Stomach (tissue), 4 donors: ENCODE measurements at regions not wholly inside any gene's neighbourhood (a gene's known extent, or its start where the extent isn't known, plus 50 kb on each side); places are given as distances from the start of the nearest gene placed in this dataset.

ENCODE experiments used
- EP300 ChIP-seq: sonication (generic); formaldehyde crosslinking; IDR thresholded peaks from one replicate; pipeline ENCODE4 v1.6.1; 2017; ENCODE audit warnings: antibody characterized with exemption
- TF ChIP-seq, protein P1 (sequence below), 7 experiments: fragments of 450-650 bp in 4 of 7; fragments of 200-600 bp in 3 of 7; sonication (generic) in 3 of 7; IDR thresholded peaks; one replicate each; pipeline ENCODE4 v1.5.1; 2016 to 2019; ENCODE audit warnings: antibody characterized with exemption in 7 of 7, control low read depth in 2 of 7, mild to moderate bottlenecking in 1 of 7

DNA sequence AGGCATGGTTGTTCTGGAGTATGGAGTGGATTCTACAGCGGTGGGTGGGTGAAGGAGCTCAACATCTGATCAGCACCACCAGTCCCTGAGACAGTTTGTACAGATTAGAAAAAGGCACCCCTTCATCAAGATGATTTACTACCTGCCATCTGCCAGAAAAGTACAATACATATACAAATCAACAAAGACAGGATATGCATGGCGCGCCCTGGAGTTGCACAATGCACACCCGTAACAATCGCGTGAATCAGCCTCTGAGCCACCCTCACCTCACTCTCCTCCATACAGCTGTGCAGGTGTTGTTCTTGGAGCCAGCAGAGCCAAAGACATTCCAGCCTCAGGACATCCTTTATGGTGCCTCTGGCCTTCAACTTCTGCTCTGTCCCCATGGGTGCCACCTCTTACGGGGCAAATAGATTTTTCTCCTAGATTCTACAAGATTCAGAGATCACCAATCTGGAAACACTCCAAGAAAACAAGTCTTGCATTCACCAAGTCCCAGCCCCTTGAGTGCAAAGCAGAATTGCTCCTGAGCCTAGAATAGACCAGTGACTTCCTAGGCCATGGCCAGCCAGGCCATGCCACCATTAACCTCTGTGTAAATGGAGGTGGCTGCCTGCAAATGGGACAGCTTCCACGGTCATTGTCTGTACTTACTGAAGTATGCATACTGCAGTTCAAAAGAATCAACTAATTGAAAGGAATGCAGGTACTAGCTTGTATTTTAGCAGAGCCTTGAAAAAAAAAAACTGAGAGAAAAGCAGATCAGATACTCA lies 490.9 kb downstream of the SOX6 start:
- TF ChIP-seq, protein P1, sequence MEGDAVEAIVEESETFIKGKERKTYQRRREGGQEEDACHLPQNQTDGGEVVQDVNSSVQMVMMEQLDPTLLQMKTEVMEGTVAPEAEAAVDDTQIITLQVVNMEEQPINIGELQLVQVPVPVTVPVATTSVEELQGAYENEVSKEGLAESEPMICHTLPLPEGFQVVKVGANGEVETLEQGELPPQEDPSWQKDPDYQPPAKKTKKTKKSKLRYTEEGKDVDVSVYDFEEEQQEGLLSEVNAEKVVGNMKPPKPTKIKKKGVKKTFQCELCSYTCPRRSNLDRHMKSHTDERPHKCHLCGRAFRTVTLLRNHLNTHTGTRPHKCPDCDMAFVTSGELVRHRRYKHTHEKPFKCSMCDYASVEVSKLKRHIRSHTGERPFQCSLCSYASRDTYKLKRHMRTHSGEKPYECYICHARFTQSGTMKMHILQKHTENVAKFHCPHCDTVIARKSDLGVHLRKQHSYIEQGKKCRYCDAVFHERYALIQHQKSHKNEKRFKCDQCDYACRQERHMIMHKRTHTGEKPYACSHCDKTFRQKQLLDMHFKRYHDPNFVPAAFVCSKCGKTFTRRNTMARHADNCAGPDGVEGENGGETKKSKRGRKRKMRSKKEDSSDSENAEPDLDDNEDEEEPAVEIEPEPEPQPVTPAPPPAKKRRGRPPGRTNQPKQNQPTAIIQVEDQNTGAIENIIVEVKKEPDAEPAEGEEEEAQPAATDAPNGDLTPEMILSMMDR (IDR thresholded peaks at IDR 0.05): no peak
- TF ChIP-seq EP300: no peak
